ENCODE measurements at regions not wholly inside any gene's neighbourhood (a gene's known extent, or its start where the extent isn't known, plus 50 kb on each side); places are given as distances from the start of the nearest gene placed in this dataset.

- TF ChIP-seq POLR2A (IDR thresholded peaks at IDR 0.05) = no peak
- TF ChIP-seq, protein P1, sequence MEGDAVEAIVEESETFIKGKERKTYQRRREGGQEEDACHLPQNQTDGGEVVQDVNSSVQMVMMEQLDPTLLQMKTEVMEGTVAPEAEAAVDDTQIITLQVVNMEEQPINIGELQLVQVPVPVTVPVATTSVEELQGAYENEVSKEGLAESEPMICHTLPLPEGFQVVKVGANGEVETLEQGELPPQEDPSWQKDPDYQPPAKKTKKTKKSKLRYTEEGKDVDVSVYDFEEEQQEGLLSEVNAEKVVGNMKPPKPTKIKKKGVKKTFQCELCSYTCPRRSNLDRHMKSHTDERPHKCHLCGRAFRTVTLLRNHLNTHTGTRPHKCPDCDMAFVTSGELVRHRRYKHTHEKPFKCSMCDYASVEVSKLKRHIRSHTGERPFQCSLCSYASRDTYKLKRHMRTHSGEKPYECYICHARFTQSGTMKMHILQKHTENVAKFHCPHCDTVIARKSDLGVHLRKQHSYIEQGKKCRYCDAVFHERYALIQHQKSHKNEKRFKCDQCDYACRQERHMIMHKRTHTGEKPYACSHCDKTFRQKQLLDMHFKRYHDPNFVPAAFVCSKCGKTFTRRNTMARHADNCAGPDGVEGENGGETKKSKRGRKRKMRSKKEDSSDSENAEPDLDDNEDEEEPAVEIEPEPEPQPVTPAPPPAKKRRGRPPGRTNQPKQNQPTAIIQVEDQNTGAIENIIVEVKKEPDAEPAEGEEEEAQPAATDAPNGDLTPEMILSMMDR (IDR thresholded peaks at IDR 0.05) = no peak
These were observed 485.1 kb downstream of the XYLT1 start for GRCh38 chr16:16985707-16986106.

All from testis (tissue), 2 donors.